ENCODE measurements at regions not wholly inside any gene's neighbourhood (a gene's known extent, or its start where the extent isn't known, plus 50 kb on each side); places are given as distances from the start of the nearest gene placed in this dataset.

GRCh38 chr11:115637599-115638241, 133.5 kb upstream of the CADM1 start:
- TF ChIP-seq CTCF (IDR thresholded peaks at IDR 0.05) (no peak), EP300 (IDR thresholded peaks at IDR 0.05) (no peak), POLR2A (IDR thresholded peaks at IDR 0.05) (no peak)
